H1 (cell line): ENCODE measurements at regions not wholly inside any gene's neighbourhood (a gene's known extent, or its start where the extent isn't known, plus 50 kb on each side); places are given as distances from the start of the nearest gene placed in this dataset.

Experiments used
- BRCA1 ChIP-seq: IDR thresholded peaks from 2 replicates; pipeline ENCODE4 v1.6.1; 2012; ENCODE audit warnings: low read depth, low read length, improper control_type of control experiment
- EP300 ChIP-seq, 2 experiments: IDR thresholded peaks; 1 replicate in 1 of 2; 2 replicates in 1 of 2; pipeline ENCODE4 v1.6.1; 2011 to 2012; ENCODE audit warnings: low read depth in 2 of 2, low read length in 2 of 2, mild to moderate bottlenecking in 2 of 2, borderline replicate concordance in 1 of 2, inconsistent platforms in 1 of 2, moderate library complexity in 1 of 2
- POLR2A ChIP-seq, 2 experiments: IDR thresholded peaks; 1 replicate in 1 of 2; 2 replicates in 1 of 2; pipeline ENCODE4 v1.6.1; 2011; ENCODE audit warnings: low read depth in 2 of 2, low read length in 2 of 2, mild to moderate bottlenecking in 2 of 2; ENCODE audit errors: control extremely low read depth in 1 of 2
- RBBP5 ChIP-seq: IDR thresholded peaks from 2 replicates; pipeline ENCODE4 v1.7.1; 2012; ENCODE audit warnings: low read depth, mild to moderate bottlenecking, inconsistent platforms, low read length, moderate library complexity, borderline replicate concordance
- ZNF274 ChIP-seq: IDR thresholded peaks from 2 replicates; pipeline ENCODE4 v1.7.0; 2012; ENCODE audit warnings: low read length, borderline replicate concordance; ENCODE audit errors: extremely low read depth
- TF ChIP-seq, protein P1 (sequence below), 3 experiments: IDR thresholded peaks; 1 replicate in 2 of 3; 2 replicates in 1 of 3; pipeline versions ENCODE4 v1.5.1 to v1.6.1; 2011; ENCODE audit warnings: low read length in 3 of 3, mild to moderate bottlenecking in 3 of 3, inconsistent platforms in 2 of 3, low read depth in 1 of 3, moderate library complexity in 1 of 3; ENCODE audit not compliant: insufficient read depth in 1 of 3; ENCODE audit errors: control extremely low read depth in 1 of 3

GRCh38 chr4:57205580-57205979, 95.4 kb upstream of the IGFBP7 start:
- TF ChIP-seq, protein P1, sequence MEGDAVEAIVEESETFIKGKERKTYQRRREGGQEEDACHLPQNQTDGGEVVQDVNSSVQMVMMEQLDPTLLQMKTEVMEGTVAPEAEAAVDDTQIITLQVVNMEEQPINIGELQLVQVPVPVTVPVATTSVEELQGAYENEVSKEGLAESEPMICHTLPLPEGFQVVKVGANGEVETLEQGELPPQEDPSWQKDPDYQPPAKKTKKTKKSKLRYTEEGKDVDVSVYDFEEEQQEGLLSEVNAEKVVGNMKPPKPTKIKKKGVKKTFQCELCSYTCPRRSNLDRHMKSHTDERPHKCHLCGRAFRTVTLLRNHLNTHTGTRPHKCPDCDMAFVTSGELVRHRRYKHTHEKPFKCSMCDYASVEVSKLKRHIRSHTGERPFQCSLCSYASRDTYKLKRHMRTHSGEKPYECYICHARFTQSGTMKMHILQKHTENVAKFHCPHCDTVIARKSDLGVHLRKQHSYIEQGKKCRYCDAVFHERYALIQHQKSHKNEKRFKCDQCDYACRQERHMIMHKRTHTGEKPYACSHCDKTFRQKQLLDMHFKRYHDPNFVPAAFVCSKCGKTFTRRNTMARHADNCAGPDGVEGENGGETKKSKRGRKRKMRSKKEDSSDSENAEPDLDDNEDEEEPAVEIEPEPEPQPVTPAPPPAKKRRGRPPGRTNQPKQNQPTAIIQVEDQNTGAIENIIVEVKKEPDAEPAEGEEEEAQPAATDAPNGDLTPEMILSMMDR (IDR thresholded peaks at IDR 0.05; ENCODE audit: control extremely low read depth in 1 of 3, insufficient read depth in 1 of 3, low read depth in 1 of 3, low read length in 3 of 3), result no peak
- TF ChIP-seq RBBP5 (no peak), ZNF274 (no peak), EP300 (IDR thresholded peaks at IDR 0.05; ENCODE audit: borderline replicate concordance in 1 of 2, low read depth in 2 of 2, low read length in 2 of 2) (no peak), POLR2A (IDR thresholded peaks at IDR 0.05; ENCODE audit: control extremely low read depth in 1 of 2, low read depth in 2 of 2, low read length in 2 of 2) (no peak), BRCA1 (no peak)
